ENCODE measurements at regions not wholly inside any gene's neighbourhood (a gene's known extent, or its start where the extent isn't known, plus 50 kb on each side); places are given as distances from the start of the nearest gene placed in this dataset.

DNA sequence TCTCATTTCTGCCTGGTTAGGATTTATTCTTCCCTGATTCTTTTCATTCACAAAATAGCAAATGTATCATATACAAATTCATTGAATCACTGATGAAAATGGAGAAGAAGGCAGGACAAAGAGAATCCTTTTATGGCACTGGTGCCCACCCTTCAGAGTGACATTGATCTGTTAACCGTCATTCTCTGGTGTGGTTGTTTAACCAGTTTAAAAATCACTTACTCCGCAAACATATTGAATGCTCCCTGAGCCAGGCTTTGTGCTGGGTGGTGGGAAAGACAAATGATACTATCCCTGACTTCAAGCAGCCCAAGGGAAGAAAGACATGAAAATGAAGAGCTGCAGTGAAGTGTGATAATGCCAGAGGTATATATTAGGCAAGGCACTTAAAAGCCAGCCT is 187.5 kb upstream of the SLC38A2 start:
- CTCF ChIA-PET: no interaction called here
- dilution Hi-C loops (cut with MboI; ENCODE audit: extremely low pct_ligation_motif_present, low sequenced_read_pairs): no loop called here
- intact Hi-C loops (cut with micrococcal nuclease): loop anchor here (5.0 kb wide), 1 partner anchor 113 kb away; no protein-coding TSS in a partner anchor
- Histone ChIP-seq H3K9ac (replicated peaks; ENCODE audit: extremely low read depth, insufficient read depth, low read length) (no peak overlapping the region), H3K4me1 (ENCODE audit: control insufficient read depth, extremely low read depth, insufficient read depth, low read length) (peaks cover 40% of the 10 kb centered on the region), H3K9me1 (replicated peaks; ENCODE audit: control insufficient read depth, extremely low read depth, insufficient read depth, low read length) (no peaks in the 10 kb centered on the region), H3K27me3 (ENCODE audit: control insufficient read depth in 2 of 2, insufficient read depth in 2 of 2, low read length in 2 of 2) (no peaks in the 10 kb centered on the region), H3K36me3 (ENCODE audit: control insufficient read depth in 2 of 2, extremely low read depth in 1 of 2, insufficient read depth in 2 of 2, low read length in 2 of 2) (no peaks in the 10 kb centered on the region), H2AFZ (ENCODE audit: low read depth, low read length) (no peak overlapping the region), H3K79me2 (ENCODE audit: control insufficient read depth, insufficient read depth, low read length) (no peaks in the 10 kb centered on the region), H3K9me3 (replicated peaks; ENCODE audit: control insufficient read depth, insufficient read depth, low read length) (no peaks in the 10 kb centered on the region), H3K4me2 (ENCODE audit: insufficient read depth, low read length) (no peak overlapping the region), H3K27ac (ENCODE audit: insufficient read depth, low read depth, low read length) (no peak overlapping the region), H4K20me1 (replicated peaks; ENCODE audit: control insufficient read depth, extremely low read depth, insufficient read depth, low read length) (no peaks in the 10 kb centered on the region), H3K4me3 (replicated peaks in 1 of 3; ENCODE audit: insufficient read depth in 1 of 3, low read depth in 1 of 3, low read length in 3 of 3) (no peak overlapping the region)
- POLR2A ChIA-PET: no interaction called here
- TF ChIP-seq FOS (IDR thresholded peaks at IDR 0.05; ENCODE audit: borderline replicate concordance, insufficient read depth, low read length): no peak
- TF ChIP-seq, protein P1, sequence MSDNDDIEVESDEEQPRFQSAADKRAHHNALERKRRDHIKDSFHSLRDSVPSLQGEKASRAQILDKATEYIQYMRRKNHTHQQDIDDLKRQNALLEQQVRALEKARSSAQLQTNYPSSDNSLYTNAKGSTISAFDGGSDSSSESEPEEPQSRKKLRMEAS (IDR thresholded peaks at IDR 0.05; ENCODE audit: insufficient read depth, insufficient read length): no peak
- no peak for TF ChIP-seq MYC (IDR thresholded peaks at IDR 0.05; ENCODE audit: low read depth, low read length)
- no peak for TF ChIP-seq GATA2 (IDR thresholded peaks at IDR 0.05; ENCODE audit: insufficient read depth, insufficient read length, low read depth, low read length)
- TF ChIP-seq, protein P2, sequence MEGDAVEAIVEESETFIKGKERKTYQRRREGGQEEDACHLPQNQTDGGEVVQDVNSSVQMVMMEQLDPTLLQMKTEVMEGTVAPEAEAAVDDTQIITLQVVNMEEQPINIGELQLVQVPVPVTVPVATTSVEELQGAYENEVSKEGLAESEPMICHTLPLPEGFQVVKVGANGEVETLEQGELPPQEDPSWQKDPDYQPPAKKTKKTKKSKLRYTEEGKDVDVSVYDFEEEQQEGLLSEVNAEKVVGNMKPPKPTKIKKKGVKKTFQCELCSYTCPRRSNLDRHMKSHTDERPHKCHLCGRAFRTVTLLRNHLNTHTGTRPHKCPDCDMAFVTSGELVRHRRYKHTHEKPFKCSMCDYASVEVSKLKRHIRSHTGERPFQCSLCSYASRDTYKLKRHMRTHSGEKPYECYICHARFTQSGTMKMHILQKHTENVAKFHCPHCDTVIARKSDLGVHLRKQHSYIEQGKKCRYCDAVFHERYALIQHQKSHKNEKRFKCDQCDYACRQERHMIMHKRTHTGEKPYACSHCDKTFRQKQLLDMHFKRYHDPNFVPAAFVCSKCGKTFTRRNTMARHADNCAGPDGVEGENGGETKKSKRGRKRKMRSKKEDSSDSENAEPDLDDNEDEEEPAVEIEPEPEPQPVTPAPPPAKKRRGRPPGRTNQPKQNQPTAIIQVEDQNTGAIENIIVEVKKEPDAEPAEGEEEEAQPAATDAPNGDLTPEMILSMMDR (IDR thresholded peaks at IDR 0.05; ENCODE audit: extremely low read depth in 1 of 2, insufficient read depth in 1 of 2, low read depth in 1 of 2, low read length in 2 of 2): no peak
- no peak for TF ChIP-seq POLR2A (IDR thresholded peaks at IDR 0.05; ENCODE audit: low read depth, low read length)
- no peak for TF ChIP-seq POLR2AphosphoS5 (IDR thresholded peaks at IDR 0.05; ENCODE audit: insufficient read depth, low read depth, low read length)
- TF ChIP-seq EZH2 (IDR thresholded peaks at IDR 0.05; ENCODE audit: borderline replicate concordance, low read depth, low read length, severe bottlenecking): no peak
- TF ChIP-seq JUN (IDR thresholded peaks at IDR 0.05; ENCODE audit: borderline replicate concordance, insufficient read depth, insufficient read length, low read depth): no peak
- no peak for DNase-seq (ENCODE audit: low read depth, low spot score)
- FAIRE-seq: no peak
- no TSS peak for BruUV-seq (replicated peaks)

Data from endothelial cell of umbilical vein (primary cell).